ENCODE measurements at regions not wholly inside any gene's neighbourhood (a gene's known extent, or its start where the extent isn't known, plus 50 kb on each side); places are given as distances from the start of the nearest gene placed in this dataset.

DNA sequence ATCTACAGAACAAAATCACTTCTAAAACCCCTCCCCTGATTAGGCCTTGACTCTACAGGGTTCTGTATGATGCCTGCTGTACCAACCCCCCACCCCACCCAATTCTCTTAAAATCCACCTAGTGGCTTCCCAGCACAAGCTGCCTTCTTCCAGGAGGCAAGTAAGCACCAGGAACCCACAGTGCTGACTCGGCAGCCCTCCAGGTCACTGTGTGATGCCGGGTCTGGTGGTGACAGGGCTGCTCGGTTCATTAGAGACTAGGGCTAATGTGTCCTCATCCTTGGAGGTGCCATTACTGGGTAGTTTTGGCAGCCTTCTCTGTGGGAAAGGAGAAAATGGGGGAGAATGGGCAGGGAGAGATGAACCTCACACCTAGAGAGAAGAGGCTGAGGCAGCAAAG lies 363.5 kb downstream of the PTPRU start:
- TF ChIP-seq, protein P1, sequence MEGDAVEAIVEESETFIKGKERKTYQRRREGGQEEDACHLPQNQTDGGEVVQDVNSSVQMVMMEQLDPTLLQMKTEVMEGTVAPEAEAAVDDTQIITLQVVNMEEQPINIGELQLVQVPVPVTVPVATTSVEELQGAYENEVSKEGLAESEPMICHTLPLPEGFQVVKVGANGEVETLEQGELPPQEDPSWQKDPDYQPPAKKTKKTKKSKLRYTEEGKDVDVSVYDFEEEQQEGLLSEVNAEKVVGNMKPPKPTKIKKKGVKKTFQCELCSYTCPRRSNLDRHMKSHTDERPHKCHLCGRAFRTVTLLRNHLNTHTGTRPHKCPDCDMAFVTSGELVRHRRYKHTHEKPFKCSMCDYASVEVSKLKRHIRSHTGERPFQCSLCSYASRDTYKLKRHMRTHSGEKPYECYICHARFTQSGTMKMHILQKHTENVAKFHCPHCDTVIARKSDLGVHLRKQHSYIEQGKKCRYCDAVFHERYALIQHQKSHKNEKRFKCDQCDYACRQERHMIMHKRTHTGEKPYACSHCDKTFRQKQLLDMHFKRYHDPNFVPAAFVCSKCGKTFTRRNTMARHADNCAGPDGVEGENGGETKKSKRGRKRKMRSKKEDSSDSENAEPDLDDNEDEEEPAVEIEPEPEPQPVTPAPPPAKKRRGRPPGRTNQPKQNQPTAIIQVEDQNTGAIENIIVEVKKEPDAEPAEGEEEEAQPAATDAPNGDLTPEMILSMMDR (IDR thresholded peaks at IDR 0.05): no peak
- no peak for TF ChIP-seq EZH2 (IDR thresholded peaks at IDR 0.05)

Measured in neural progenitor cell (in vitro differentiated cells).